Spinal cord (tissue), 9 donors: ENCODE measurements at regions not wholly inside any gene's neighbourhood (a gene's known extent, or its start where the extent isn't known, plus 50 kb on each side); places are given as distances from the start of the nearest gene placed in this dataset.

ENCODE experiments used
- DNase-seq, 6 donors: peaks; one replicate each; pipeline versions ENCODE4 v3.0.0 to v3.0.0-alpha.2; 2013 to 2015; ENCODE audit warnings: low spot score in 6 of 6, low read depth in 4 of 6
- H3K27ac ChIP-seq: one replicate; pipeline ENCODE4 v1.5.1; 2013; ENCODE audit warnings: low read depth, low read length, control low read depth
- H3K27me3 ChIP-seq: one replicate; pipeline ENCODE4 v1.6.1; 2013; ENCODE audit warnings: low read length; ENCODE audit not compliant: control insufficient read depth, insufficient read depth
- H3K36me3 ChIP-seq: one replicate; pipeline ENCODE4 v1.6.1; 2013; ENCODE audit warnings: low read length; ENCODE audit not compliant: control insufficient read depth, insufficient read depth
- H3K4me1 ChIP-seq: one replicate; pipeline ENCODE4 v1.6.1; 2013; ENCODE audit warnings: low read length; ENCODE audit not compliant: control insufficient read depth, insufficient read depth
- H3K4me3 ChIP-seq: one replicate; pipeline ENCODE4 v1.5.1; 2013; ENCODE audit warnings: low read depth, low read length, control low read depth
- H3K9me3 ChIP-seq: one replicate; pipeline ENCODE4 v1.6.1; 2013; ENCODE audit warnings: low read length; ENCODE audit not compliant: control insufficient read depth, insufficient read depth
- WGBS: methylation state at CpG from one replicate; pipeline ENCODE4 v1.1.5; 2013; ENCODE audit warnings: missing lambda C conversion rate; ENCODE audit not compliant: insufficient coverage; 5-methylcytosine and 5-hydroxymethylcytosine counted together
- donor health status: healthy.

DNA sequence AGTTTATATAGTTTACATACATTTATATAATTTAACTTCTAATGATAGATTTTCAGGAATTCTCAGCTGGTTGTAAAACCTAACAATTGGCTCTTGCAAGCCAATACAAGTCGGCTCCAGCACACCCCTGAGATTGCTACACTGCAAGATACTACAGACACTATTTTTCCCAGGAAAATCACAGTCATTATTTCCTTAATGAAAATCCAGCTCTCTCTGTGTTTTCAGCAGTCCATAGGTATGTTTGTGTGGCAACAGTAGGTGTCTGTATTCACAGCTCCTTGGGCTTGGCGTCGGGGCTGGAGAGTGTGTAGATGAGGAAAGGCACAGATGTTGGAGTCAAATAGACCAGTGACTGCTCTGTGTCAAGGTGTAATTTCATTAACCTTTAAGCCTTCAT is 78.7 kb upstream of the SPTBN1 start:
- no peaks in the 10 kb centered on the region for H3K36me3 ChIP-seq
- no peak overlapping the region for H3K27ac ChIP-seq
- H3K9me3 ChIP-seq: no peaks in the 10 kb centered on the region
- no peaks in the 10 kb centered on the region for H3K27me3 ChIP-seq
- H3K4me1 ChIP-seq: peaks cover 8% of the 10 kb centered on the region
- DNase-seq: peak in 1 of 6 donors; percentile 83
- WGBS: no CpG with 5 or more reads among the region's 3 CpGs
- no peak overlapping the region for H3K4me3 ChIP-seq

DNA sequence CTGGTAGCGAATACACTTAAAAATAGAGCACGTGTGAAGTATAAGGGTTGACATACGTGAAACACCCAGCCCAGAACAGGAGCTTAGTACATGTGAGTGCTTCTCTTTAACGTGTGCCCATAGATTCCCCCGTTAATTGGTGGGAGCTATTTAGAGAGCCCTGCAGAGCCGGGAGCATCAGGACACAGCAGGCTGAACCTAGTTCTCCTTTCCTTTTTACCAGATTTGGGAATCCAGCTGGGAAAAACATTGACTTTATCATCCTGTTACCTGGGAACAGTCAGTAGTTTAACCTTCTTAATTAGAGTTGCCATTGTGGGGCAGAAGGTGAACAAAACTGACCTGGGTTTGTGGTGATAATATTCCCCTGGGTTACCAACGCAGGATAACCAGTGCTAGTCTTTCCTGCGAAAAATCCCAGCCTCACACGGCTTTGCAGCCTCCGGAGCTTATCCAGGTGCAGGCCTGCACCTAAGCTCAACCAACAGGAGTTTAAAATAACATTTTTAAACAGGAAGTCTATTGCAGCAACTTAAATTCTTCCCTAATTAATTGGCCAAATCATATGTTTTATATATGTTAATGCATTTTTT is 78.1 kb upstream of the SPTBN1 start:
- Histone ChIP-seq H3K4me1 (peaks cover 8% of the 10 kb centered on the region), H3K36me3 (no peaks in the 10 kb centered on the region), H3K9me3 (no peaks in the 10 kb centered on the region), H3K4me3 (no peak overlapping the region), H3K27ac (no peak overlapping the region), H3K27me3 (no peaks in the 10 kb centered on the region)
- DNase-seq: no peak
- WGBS: 65% methylated on average over 4 of the region's 10 CpGs

DNA sequence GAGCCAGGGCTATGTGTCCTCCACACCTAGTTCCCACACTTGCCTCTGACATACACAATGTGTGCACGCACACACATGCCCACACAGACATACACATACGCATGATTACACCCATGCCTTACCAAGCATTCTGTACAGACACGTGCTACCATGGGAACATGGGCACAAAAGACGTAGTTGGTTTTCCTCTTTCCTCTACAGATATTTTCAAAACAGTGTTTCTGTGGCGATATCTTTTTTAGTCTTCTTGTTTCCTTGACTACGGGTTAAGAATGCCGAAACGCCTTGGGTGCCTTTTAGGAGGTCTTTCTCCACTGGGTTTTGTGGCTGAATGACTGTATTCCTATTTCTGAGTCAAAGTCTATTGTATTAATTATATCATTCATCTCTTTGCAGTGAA is 75.5 kb upstream of the SPTBN1 start:
- no peaks in the 10 kb centered on the region for H3K36me3 ChIP-seq
- no peaks in the 10 kb centered on the region for H3K9me3 ChIP-seq
- 64% methylated on average over 6 of the region's 8 CpGs for WGBS
- peaks cover 11% of the 10 kb centered on the region for H3K4me1 ChIP-seq
- H3K4me3 ChIP-seq: no peak overlapping the region
- peak in 2 of 6 donors; percentile 69 to 70 for DNase-seq
- H3K27me3 ChIP-seq: no peaks in the 10 kb centered on the region
- H3K27ac ChIP-seq: no peak overlapping the region

DNA sequence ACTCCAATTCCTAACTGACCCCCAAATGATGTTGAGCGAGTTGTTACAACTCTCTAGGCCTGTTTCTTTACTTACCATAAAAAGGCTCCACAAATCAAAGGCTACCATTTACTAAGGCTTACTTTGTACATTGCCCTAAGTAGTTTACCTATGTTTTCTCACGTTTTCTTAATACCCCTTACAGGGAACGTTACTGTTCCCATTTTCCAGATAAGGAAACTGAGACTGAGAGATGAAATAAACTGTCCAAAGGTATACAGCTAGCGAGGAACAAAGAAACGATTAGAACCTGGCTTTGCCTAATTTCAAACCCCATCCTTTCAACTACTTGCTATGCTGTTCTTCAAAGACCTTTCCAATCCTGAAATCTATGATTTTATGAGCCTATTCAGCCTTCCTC is 74.8 kb upstream of the SPTBN1 start:
- Histone ChIP-seq H3K36me3 (no peaks in the 10 kb centered on the region), H3K27me3 (no peaks in the 10 kb centered on the region), H3K4me1 (peaks cover 11% of the 10 kb centered on the region), H3K9me3 (no peaks in the 10 kb centered on the region), H3K4me3 (no peak overlapping the region), H3K27ac (no peak overlapping the region)
- no peak for DNase-seq
- 94% methylated on average over 3 of the region's 5 CpGs for WGBS

DNA sequence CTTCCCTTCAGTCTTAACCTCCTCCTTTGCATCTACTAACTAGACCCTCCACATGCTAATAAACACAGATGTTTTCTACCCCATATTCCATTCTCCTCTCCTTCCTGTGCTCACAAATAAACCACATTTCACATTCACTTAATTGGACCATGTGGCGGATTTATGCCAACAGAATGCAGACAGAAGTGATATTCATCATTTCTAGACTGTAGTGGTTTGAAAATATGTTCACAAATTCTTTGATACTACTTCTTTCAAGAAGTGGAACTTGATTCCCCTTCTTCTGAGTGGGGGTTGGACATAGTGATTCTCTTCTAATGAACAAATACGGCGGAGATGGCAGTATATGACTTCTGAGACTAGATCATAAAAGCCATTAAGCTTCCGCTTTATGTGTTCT is 73.5 kb upstream of the SPTBN1 start:
- Histone ChIP-seq H3K27ac (peak overlapping the region; percentile 26), H3K27me3 (no peaks in the 10 kb centered on the region), H3K4me1 (peaks cover 13% of the 10 kb centered on the region), H3K4me3 (no peak overlapping the region), H3K9me3 (no peaks in the 10 kb centered on the region), H3K36me3 (no peaks in the 10 kb centered on the region)
- no CpG with 5 or more reads among the region's 4 CpGs for WGBS
- DNase-seq: no peak

DNA sequence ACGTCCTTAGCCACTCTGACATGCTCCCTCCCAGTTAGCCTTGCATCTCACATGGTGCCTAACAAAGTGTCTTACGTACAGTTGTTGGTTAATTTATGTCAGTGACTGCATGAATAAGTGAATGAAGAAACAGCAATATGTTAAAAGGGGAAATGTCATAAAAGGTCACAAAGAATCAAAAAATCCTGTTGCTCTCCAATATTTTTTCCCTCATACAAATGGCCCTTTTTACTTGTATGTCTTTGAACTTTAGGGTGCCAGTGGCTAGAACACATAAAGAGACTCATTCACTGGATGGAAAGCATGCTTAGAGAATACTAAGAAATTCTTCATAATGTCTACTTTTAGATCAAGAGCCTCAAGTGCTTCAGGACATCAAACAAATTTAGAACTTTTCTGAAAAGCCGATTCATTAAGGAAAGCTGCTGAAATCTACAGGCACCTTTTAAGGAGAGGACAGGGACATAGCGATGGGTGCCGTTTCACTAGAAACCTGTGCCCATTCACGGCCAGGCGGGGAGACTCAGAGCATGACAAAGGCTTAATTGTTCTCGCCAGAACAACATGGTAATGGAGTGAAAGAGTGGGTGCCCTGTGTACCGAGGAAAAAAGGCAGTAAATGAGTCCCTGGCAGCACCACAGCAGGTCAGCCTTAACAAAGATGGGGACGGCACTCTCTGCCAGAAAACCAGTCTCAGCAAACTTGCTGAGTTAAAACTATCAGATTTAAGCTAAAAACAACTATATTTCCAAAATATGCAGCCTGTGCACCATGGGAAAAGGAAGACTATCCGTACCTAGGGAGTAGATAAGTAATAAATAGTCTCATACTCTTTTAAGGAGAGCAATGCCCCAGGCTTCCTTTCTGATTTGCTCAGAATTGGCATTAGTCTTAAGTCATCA is 71.6 kb upstream of the SPTBN1 start:
- H3K27me3 ChIP-seq: no peaks in the 10 kb centered on the region
- peak in 4 of 6 donors; percentile 46 to 88 (median 68) for DNase-seq
- H3K9me3 ChIP-seq: no peaks in the 10 kb centered on the region
- H3K36me3 ChIP-seq: no peaks in the 10 kb centered on the region
- no peak overlapping the region for H3K4me3 ChIP-seq
- H3K4me1 ChIP-seq: peaks cover 13% of the 10 kb centered on the region
- peak overlapping the region; percentile 77 for H3K27ac ChIP-seq
- WGBS: 37% methylated on average over 7 of the region's 11 CpGs

DNA sequence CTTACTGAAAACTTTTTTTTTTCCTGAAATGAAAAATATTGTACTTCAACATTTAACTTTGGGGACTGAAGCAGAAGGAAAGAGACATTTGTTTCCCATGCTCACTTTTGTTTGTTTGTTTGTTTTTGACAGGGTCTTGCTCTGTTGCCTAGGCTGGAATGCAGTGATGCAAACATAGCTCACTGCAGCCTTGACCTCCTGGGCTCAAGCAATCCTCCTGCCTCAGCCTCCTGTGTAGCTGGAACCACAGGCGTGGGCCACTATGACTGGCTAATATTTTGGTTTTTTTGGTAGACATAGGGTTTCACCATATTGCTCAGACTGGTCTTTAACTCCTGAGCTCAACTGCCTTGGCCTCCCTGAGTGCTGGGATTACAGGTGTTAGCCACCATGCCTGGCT is 70.9 kb upstream of the SPTBN1 start:
- 83% methylated on average over 1 of the region's 1 CpG for WGBS
- no peak for DNase-seq
- H3K36me3 ChIP-seq: no peaks in the 10 kb centered on the region
- H3K9me3 ChIP-seq: no peaks in the 10 kb centered on the region
- H3K27me3 ChIP-seq: no peaks in the 10 kb centered on the region
- no peak overlapping the region for H3K4me3 ChIP-seq
- H3K4me1 ChIP-seq: peaks cover 13% of the 10 kb centered on the region
- peak overlapping the region; percentile 77 for H3K27ac ChIP-seq

DNA sequence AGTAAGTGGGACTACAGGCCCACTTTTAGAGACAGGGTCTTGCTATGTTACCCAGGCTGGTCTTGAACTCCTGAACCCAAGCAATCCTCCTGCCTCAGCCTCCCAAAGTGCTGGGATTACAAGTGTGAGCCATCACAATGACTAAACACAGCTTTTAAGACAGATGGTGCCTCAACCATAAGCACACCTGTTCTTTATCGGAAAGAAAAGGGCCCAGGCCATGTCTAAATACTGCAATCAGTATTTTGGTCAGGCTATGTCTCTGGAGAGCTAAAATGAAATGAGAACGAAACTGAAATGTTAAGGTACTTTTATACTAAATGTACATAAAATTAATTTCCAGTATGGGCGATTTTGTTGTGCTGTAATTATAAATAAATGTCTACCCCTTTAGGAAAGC is 69.5 kb upstream of the SPTBN1 start:
- H3K27ac ChIP-seq: peak overlapping the region; percentile 68
- no peaks in the 10 kb centered on the region for H3K36me3 ChIP-seq
- H3K9me3 ChIP-seq: no peaks in the 10 kb centered on the region
- no peak overlapping the region for H3K4me3 ChIP-seq
- DNase-seq: no peak
- 67% methylated on average over 1 of the region's 3 CpGs for WGBS
- peaks cover 13% of the 10 kb centered on the region for H3K4me1 ChIP-seq
- H3K27me3 ChIP-seq: no peaks in the 10 kb centered on the region

DNA sequence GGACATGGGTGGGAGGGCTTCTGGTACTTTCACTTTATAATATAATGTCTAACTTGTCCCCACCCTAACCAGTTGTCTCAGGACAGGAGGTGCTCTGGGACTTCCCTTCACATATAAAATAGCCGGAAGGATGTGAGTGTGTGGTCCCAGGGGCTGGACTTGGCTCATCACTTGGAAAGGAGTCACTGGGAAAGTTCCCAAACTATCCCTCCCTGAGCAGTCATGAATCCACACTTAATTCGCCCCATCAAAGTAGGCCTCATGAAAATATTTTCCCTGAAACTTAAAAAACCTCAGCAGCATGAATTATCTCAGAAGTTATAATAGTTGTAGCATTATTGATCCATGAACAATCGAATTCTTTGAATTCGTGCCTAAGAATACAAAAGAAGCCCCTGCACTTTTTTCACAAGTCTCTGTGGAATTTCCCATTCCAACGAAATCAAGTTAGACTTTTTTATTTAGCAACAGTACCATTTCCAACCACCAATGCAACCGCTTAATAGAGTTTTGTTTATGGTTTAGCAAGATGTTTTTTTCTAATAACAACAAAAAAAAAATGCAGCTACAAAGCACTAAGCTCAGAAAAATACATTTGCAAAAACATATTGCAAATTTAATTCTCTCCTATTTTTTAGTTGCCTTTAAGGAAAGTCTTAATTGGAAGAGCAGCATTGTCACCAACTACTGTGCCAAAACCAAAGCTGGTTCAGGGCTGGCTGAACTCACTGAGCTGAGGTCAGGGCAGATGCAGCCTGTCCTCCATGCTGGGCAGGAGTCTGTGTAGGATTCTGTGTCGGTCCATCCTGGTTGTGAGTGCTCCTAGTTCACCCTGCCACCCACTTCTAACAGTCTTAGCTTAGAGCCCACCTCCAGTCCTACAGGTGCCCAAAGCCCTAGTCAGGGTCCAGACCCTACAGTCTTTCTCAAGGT is 68.8 kb upstream of the SPTBN1 start:
- H3K27ac ChIP-seq: peak overlapping the region; percentile 68
- H3K36me3 ChIP-seq: no peaks in the 10 kb centered on the region
- no peaks in the 10 kb centered on the region for H3K27me3 ChIP-seq
- H3K4me3 ChIP-seq: no peak overlapping the region
- peak in 1 of 6 donors; percentile 65 for DNase-seq
- H3K4me1 ChIP-seq: peaks cover 13% of the 10 kb centered on the region
- no peaks in the 10 kb centered on the region for H3K9me3 ChIP-seq
- no CpG with 5 or more reads among the region's 7 CpGs for WGBS
